K562 (cell line): ENCODE measurements at regions not wholly inside any gene's neighbourhood (a gene's known extent, or its start where the extent isn't known, plus 50 kb on each side); places are given as distances from the start of the nearest gene placed in this dataset.

Source experiments
- ATAC-seq: fragments of 200-7000 bp; cut with Tn5 transposase; 3 replicates; pipeline ENCODE4 v1.9.1; 2020; ENCODE audit warnings: moderate library complexity
- BruUV-seq: library from RNA; stranded (reverse); fragments of 400-500 nt; replicated peaks from 2 replicates; lab custom pipeline; 2021; lab: Mats Ljungman, UMichigan
- CTCF ChIA-PET: fragments of 300-600 bp; formaldehyde crosslinking; extraction: SDS; loops from one replicate; lab custom pipeline; 2021; ENCODE audit warnings: low intra/inter-chr PET ratio; lab: Yijun Ruan, JAX
- POLR2A ChIA-PET: fragments of 300-600, 350-650 bp; sonication (Branson Sonifier 250); formaldehyde crosslinking; extraction: SDS; loops from one replicate; lab custom pipeline; 2021; ENCODE audit warnings: antibody characterized with exemption, inconsistent platforms; lab: Yijun Ruan, JAX
- DNase-seq, 4 experiments: peaks; one replicate each; pipeline versions ENCODE4 v3.0.0 to v3.0.0-alpha.2; 2011 to 2018; ENCODE audit warnings: low spot score in 3 of 4, mixed read lengths in 3 of 4; ENCODE audit errors: extremely low read depth in 1 of 4
- FAIRE-seq: peaks from 2 replicates; lab custom pipeline; 2011; peaks lifted over from hg19 to GRCh38; lab: Jason Lieb, UNC
- H2AFZ ChIP-seq: 2 replicates; pipeline ENCODE4 v1.6.0; 2011; ENCODE audit warnings: low read depth, low read length, control low read depth, inconsistent platforms
- H3K27ac ChIP-seq: fragments of 200-600 bp; 3 replicates; pipeline ENCODE4 v1.8.0; 2011; ENCODE audit warnings: low read depth, mild to moderate bottlenecking, control low read depth, inconsistent platforms, low read length, moderate library complexity, mixed read lengths; ENCODE audit errors: extremely low read depth
- H3K27me3 ChIP-seq, 2 experiments: fragments of 300-600 bp in 1 of 2; 2 replicates in 1 of 2; 3 replicates in 1 of 2; pipeline versions ENCODE4 v1.6.0 to v1.8.0; 2011; ENCODE audit warnings: inconsistent platforms in 2 of 2, low read length in 2 of 2, mild to moderate bottlenecking in 1 of 2, mixed read lengths in 1 of 2, moderate library complexity in 1 of 2; ENCODE audit not compliant: control insufficient read depth in 2 of 2, insufficient read depth in 2 of 2
- H3K36me3 ChIP-seq: fragments of 300-600 bp; 3 replicates; pipeline ENCODE4 v1.8.0; 2011; ENCODE audit warnings: mild to moderate bottlenecking, low read length, inconsistent platforms; ENCODE audit not compliant: control insufficient read depth, insufficient read depth
- H3K4me1 ChIP-seq, 2 experiments: fragments of 200-600 bp in 1 of 2; replicated peaks in 1 of 2; 2 replicates in 1 of 2; 3 replicates in 1 of 2; pipeline versions ENCODE4 v1.5.1 to v1.8.0; 2011; ENCODE audit warnings: inconsistent platforms in 2 of 2, low read length in 2 of 2, mild to moderate bottlenecking in 1 of 2, mixed read lengths in 1 of 2, moderate library complexity in 1 of 2; ENCODE audit not compliant: control insufficient read depth in 2 of 2, insufficient read depth in 2 of 2
- H3K4me2 ChIP-seq: 2 replicates; pipeline ENCODE4 v1.6.1; 2011; ENCODE audit warnings: low read length, control low read depth, inconsistent platforms, mixed read lengths; ENCODE audit not compliant: insufficient read depth
- H3K4me3 ChIP-seq: fragments of 200-600 bp; sonication (generic), shearing (Covaris generic); 2 replicates; pipeline ENCODE4 v1.5.1; 2016; ENCODE audit warnings: control low read depth, inconsistent platforms
- H3K79me2 ChIP-seq: fragments of 200-600 bp; 3 replicates; pipeline ENCODE4 v1.8.0; 2011; ENCODE audit warnings: low read length, inconsistent platforms; ENCODE audit not compliant: control insufficient read depth, insufficient read depth
- H3K9ac ChIP-seq, 2 experiments: 2 replicates each; pipeline versions ENCODE4 v1.6.0 to v1.6.1; 2011; ENCODE audit warnings: low read depth in 2 of 2, low read length in 2 of 2, control low read depth in 1 of 2, inconsistent platforms in 1 of 2, mild to moderate bottlenecking in 1 of 2, mixed read lengths in 1 of 2; ENCODE audit not compliant: insufficient read depth in 1 of 2
- H3K9me1 ChIP-seq: one replicate; pipeline ENCODE4 v1.6.0; 2011; ENCODE audit warnings: inconsistent platforms, mild to moderate bottlenecking, low read length, moderate library complexity; ENCODE audit not compliant: control insufficient read depth, insufficient read depth
- H3K9me3 ChIP-seq: replicated peaks from 2 replicates; pipeline ENCODE4 v1.5.1; 2011; ENCODE audit warnings: low read depth, low read length, inconsistent platforms; ENCODE audit not compliant: control insufficient read depth, insufficient read depth
- H4K20me1 ChIP-seq: replicated peaks from 2 replicates; pipeline ENCODE4 v1.6.1; 2011; ENCODE audit warnings: low read length, inconsistent platforms, mixed read lengths; ENCODE audit not compliant: control insufficient read depth, insufficient read depth
- CREM ChIP-seq: IDR thresholded peaks from 2 replicates; pipeline ENCODE4 v1.6.1; 2014; ENCODE audit warnings: antibody characterized with exemption, low read depth
- FOS ChIP-seq: IDR thresholded peaks from 3 replicates; pipeline ENCODE4 v1.6.1; 2011; ENCODE audit not compliant: insufficient read length; ENCODE audit errors: extremely low read depth
- HCFC1 ChIP-seq: IDR thresholded peaks from 2 replicates; pipeline ENCODE4 v1.6.1; 2012; ENCODE audit warnings: low read depth, low read length, improper control_type of control experiment
- IRF2 ChIP-seq: sonication (generic); formaldehyde crosslinking; IDR thresholded peaks from 2 replicates; pipeline ENCODE4 v1.8.1; 2022; ENCODE audit warnings: mild to moderate bottlenecking, missing genetic modification reagents
- MAFF ChIP-seq: IDR thresholded peaks from 2 replicates; pipeline ENCODE4 v1.6.1; 2012; ENCODE audit warnings: low read length, improper control_type of control experiment
- NRF1 ChIP-seq, 2 experiments: fragments of 450-650 bp; IDR thresholded peaks in 1 of 2; conservative IDR thresholded peaks in 1 of 2; 2 replicates each; pipeline ENCODE4 v1.6.1; 2014; ENCODE audit warnings: mild to moderate bottlenecking in 2 of 2
- PKNOX1 ChIP-seq: fragments of 450-650 bp; IDR thresholded peaks from 2 replicates; pipeline ENCODE4 v1.6.1; 2016
- PYGO2 ChIP-seq: fragments of 450-650 bp; IDR thresholded peaks from 2 replicates; pipeline ENCODE4 v1.6.1; 2016; ENCODE audit warnings: mild to moderate bottlenecking, missing genetic modification characterization, moderate library complexity, missing compliant biosample characterization
- RBM17 ChIP-seq: fragments of 200-400 bp; formaldehyde crosslinking; IDR thresholded peaks from 2 replicates; pipeline ENCODE4 v1.6.1; 2017; ENCODE audit warnings: low read depth, mild to moderate bottlenecking, low read length, borderline replicate concordance
- ZC3H8 ChIP-seq: fragments of 450-650 bp; IDR thresholded peaks from 2 replicates; pipeline ENCODE4 v1.6.1; 2017
- ZNF668 ChIP-seq: fragments of 250-450 bp; sonication (Bioruptor Pico); IDR thresholded peaks from 2 replicates; pipeline ENCODE4 v1.8.0; 2022; ENCODE audit warnings: mild to moderate bottlenecking, inconsistent platforms
- ZNF766 ChIP-seq: fragments of 200-800 bp; sonication (Bioruptor generic); conservative IDR thresholded peaks from 2 replicates; pipeline ENCODE4 v1.6.1; 2016; ENCODE audit warnings: missing genetic modification characterization, missing compliant biosample characterization
- WGBS: fragments of 100-300 bp; shearing (Covaris generic); methylation state at CpG from one replicate; pipeline ENCODE4 v1.1.6; 2016; ENCODE audit warnings: low coverage, mixed read lengths; ENCODE audit not compliant: insufficient coverage; ENCODE audit errors: missing lambda C conversion rate; 5-methylcytosine and 5-hydroxymethylcytosine counted together
- in situ Hi-C: fragments of 300-500 bp; cut with MboI; formaldehyde crosslinking; loops from 4 replicates; pipeline ENCODE4 v1.15.0; 2018; ENCODE audit warnings: inconsistent platforms, mixed read lengths
- intact Hi-C: fragments of 100-400 bp; cut with micrococcal nuclease; formaldehyde crosslinking; loops from 2 replicates; pipeline ENCODE4 v1.14.2; 2022
- TF ChIP-seq, protein P1 (sequence below): fragments of 450-650 bp; formaldehyde crosslinking; IDR thresholded peaks from 2 replicates; pipeline ENCODE4 v1.4.0; 2020; ENCODE audit warnings: mild to moderate bottlenecking, moderate library complexity
- TF ChIP-seq, protein P2 (sequence below): fragments of 450-650 bp; IDR thresholded peaks from 2 replicates; pipeline ENCODE4 v1.7.1; 2018; ENCODE audit warnings: mild to moderate bottlenecking, low read depth; ENCODE audit not compliant: partially characterized antibody

DNA sequence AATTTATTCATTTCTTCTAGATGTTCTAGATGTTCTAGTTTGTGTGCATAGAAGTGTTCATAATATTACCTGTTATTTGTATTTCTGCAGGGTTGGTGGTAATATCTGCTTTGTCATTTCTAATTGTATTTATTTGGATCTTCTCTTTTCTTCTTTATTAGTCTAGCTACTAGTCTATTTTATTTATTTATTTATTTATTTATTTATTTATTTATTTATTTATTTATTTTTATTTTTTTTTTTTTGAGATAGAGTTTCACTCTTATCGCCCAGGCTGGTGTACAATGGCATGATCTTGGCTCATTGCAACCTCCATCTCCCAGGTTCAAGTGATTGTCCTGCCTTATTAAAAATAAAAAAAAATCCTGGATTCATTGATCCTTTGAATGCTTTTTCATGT lies 114.8 kb upstream of the THSD7A start (continued):
- no peak for TF ChIP-seq ZNF766
- no peak for TF ChIP-seq MAFF
- no peak for TF ChIP-seq IRF2 (CRISPR knock-in tag)
- no peak for TF ChIP-seq RBM17
- TF ChIP-seq PKNOX1: no peak
- TF ChIP-seq, protein P1, sequence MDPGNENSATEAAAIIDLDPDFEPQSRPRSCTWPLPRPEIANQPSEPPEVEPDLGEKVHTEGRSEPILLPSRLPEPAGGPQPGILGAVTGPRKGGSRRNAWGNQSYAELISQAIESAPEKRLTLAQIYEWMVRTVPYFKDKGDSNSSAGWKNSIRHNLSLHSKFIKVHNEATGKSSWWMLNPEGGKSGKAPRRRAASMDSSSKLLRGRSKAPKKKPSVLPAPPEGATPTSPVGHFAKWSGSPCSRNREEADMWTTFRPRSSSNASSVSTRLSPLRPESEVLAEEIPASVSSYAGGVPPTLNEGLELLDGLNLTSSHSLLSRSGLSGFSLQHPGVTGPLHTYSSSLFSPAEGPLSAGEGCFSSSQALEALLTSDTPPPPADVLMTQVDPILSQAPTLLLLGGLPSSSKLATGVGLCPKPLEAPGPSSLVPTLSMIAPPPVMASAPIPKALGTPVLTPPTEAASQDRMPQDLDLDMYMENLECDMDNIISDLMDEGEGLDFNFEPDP (CRISPR knock-in tag): no peak

- in situ Hi-C loops (no loop called here), intact Hi-C loops (no loop called here)
- POLR2A ChIA-PET: no interaction called here
- H3K9me1 ChIP-seq: no peaks in the 10 kb centered on the region
- no peak overlapping the region for H3K4me2 ChIP-seq
- H3K9ac ChIP-seq: no peak overlapping the region
- H2AFZ ChIP-seq: no peak overlapping the region
- BruUV-seq: no TSS peak
- 0% methylated on average over 4 of the region's 4 CpGs for whole genome bisulfite sequencing
- no peaks in the 10 kb centered on the region for H4K20me1 ChIP-seq
- H3K9me3 ChIP-seq: no peaks in the 10 kb centered on the region
- H3K36me3 ChIP-seq: no peaks in the 10 kb centered on the region
- H3K27me3 ChIP-seq: no peaks in the 10 kb centered on the region
- no peak overlapping the region for H3K4me3 ChIP-seq
- no peak for FAIRE-seq
- no peaks in the 10 kb centered on the region for H3K4me1 ChIP-seq
- ATAC-seq: no peak
- DNase-seq: no peak
- TF ChIP-seq FOS (no peak), PYGO2 (tag) (no peak), ZC3H8 (no peak), HCFC1 (no peak), ZNF668 (no peak), NRF1 (conservative IDR thresholded peaks at IDR 0.05 in 1 of 2, IDR thresholded peaks at IDR 0.05 in 1 of 2) (no peak), CREM (no peak)
- TF ChIP-seq, protein P2, sequence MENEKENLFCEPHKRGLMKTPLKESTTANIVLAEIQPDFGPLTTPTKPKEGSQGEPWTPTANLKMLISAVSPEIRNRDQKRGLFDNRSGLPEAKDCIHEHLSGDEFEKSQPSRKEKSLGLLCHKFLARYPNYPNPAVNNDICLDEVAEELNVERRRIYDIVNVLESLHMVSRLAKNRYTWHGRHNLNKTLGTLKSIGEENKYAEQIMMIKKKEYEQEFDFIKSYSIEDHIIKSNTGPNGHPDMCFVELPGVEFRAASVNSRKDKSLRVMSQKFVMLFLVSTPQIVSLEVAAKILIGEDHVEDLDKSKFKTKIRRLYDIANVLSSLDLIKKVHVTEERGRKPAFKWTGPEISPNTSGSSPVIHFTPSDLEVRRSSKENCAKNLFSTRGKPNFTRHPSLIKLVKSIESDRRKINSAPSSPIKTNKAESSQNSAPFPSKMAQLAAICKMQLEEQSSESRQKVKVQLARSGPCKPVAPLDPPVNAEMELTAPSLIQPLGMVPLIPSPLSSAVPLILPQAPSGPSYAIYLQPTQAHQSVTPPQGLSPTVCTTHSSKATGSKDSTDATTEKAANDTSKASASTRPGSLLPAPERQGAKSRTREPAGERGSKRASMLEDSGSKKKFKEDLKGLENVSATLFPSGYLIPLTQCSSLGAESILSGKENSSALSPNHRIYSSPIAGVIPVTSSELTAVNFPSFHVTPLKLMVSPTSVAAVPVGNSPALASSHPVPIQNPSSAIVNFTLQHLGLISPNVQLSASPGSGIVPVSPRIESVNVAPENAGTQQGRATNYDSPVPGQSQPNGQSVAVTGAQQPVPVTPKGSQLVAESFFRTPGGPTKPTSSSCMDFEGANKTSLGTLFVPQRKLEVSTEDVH: no peak
- TF ChIP-seq, all 486 proteins: peak for 0
- CTCF ChIA-PET: no interaction called here
- H3K79me2 ChIP-seq: no peaks in the 10 kb centered on the region
- no peak overlapping the region for H3K27ac ChIP-seq
These were observed 118.3 kb upstream of the THSD7A start for GRCh38 chr7:11950281-11950680.
